Renal cortex interstitium (tissue), 11 donors: ENCODE measurements at regions not wholly inside any gene's neighbourhood (a gene's known extent, or its start where the extent isn't known, plus 50 kb on each side); places are given as distances from the start of the nearest gene placed in this dataset.
"Not testable (repeated sequence)": the region's sequence is repeated elsewhere in the genome, so short reads cannot be mapped to it uniquely, and the experiment has no call there.

Source experiments
- DNase-seq, 11 donors: peaks; one replicate each; pipeline ENCODE4 v3.0.0-alpha.2; 2013; ENCODE audit warnings: low read depth in 9 of 11, low spot score in 4 of 11; ENCODE audit errors: extremely low read depth in 1 of 11

DNA sequence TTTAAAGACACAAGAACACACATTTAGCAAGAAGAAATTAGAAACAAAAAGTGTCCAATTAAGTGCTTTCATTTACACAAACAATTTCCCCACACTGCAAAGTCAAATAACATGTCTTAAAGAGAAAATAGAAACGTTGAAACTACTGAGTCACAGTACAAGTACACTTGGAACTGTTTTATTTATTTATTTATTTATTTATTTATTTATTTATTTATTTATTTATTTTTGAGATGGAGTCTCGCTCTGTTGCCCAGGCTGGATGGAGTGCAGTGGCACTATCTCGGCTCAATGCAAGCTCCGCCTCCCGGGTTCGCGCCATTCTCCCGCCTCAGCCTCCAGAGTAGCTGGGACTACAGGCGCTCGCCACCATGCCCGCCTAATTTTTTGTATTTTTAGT, 363.9 kb downstream of the MRPS30 start:
- not testable (repeated sequence) for DNase-seq

DNA sequence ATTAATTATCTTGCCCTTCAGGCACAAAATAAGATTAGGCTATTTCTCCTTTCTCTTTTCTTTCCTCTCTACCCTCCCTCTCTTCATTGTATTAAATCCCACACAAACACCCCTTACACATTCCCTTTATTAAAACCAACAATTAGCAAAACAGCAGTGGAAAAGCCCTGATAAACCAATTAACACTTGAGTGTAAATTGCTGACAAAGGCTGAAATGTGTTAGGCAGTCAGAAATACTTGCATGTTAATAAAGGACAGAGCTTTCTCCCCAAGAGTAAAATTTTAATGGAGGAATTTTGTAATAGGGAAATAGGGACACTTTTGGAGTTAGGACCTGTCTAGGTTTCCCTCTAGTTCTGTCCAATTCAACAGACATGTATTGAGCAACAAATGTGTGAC, 370.9 kb downstream of the MRPS30 start:
- no peak for DNase-seq

DNA sequence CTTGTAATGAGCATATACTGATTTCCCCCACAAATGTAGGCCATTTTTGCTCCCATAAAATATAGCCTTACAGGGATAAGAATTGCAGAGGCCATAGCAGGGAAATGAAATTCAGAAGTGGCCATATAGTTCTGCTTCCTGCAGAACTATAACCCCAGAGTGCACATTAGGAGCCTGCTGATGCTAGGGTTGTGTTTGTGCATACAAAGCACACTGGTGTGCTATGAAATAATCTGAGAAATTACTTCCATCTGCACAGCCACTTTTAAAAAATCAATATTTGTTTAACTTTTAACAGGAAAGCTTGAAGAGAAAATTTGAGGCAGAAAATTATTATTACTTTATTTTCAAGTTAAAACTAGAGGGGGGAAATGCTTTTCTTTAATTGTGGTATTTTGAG, 380.3 kb downstream of the MRPS30 start:
- no peak for DNase-seq

DNA sequence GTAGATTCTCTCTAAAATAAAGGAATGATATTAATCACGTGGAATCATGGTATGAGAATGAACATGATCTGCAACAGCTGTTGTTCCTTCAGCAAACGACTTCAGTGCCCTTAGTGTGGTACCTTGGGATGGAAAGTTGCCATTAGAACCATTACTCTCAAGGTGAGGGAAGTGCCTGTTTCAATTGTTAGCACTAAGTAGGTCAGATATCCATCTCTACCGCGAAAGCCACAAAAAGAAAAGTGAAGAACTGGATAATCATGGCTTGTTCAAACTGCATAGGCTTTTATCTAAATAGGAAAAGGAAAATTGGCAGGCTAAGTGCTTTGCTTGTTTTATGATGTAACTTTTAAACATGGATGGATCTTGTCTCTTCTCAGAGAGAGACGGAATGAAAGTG, 380.7 kb downstream of the MRPS30 start:
- no peak for DNase-seq

DNA sequence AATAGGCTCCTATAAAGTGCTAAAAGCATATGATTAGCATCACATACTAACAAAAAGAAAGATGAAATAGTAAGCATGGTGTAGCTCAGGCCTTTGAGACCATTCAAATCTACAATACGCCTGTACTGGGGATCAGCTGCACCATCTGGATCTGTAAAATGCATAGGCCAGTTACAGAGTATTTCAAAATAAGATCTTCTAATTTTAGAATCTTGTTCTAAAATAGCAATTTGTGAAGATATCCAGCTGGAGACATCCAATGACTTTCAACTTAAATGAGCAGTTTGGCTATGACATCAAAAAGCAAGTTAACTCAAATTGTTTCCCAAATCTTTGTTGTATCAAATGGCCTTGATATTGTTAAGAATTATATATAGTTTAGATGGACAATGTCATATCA, 386.3 kb downstream of the MRPS30 start:
- DNase-seq: no peak
